GM21529 (cell line): ENCODE measurements at regions not wholly inside any gene's neighbourhood (a gene's known extent, or its start where the extent isn't known, plus 50 kb on each side); places are given as distances from the start of the nearest gene placed in this dataset.

ENCODE experiments used
- ATAC-seq: cut with Tn5 transposase; IDR thresholded peaks from one replicate; pipeline ENCODE4 v1.9.1; 2021; ENCODE audit not compliant: unreplicated experiment

- ATAC-seq: no peak
Measured at GRCh38 chr11:105201166-105201565, 61.6 kb upstream of the CARD18 start.

GRCh38 chr11:105197071-105197815, 57.7 kb upstream of the CARD18 start:
- no peak for ATAC-seq

- ATAC-seq: no peak
Measured at GRCh38 chr11:105193260-105193659, 53.7 kb upstream of the CARD18 start.

- no peak for ATAC-seq
Measured at GRCh38 chr11:105192115-105192514, 52.5 kb upstream of the CARD18 start.

- ATAC-seq: no peak
Measured at GRCh38 chr11:105189581-105189980, 50.0 kb upstream of the CARD18 start.
